Spleen (tissue), 11 donors: ENCODE measurements at regions not wholly inside any gene's neighbourhood (a gene's known extent, or its start where the extent isn't known, plus 50 kb on each side); places are given as distances from the start of the nearest gene placed in this dataset.

Experiments
- DNase-seq: peaks from one replicate; pipeline ENCODE4 v3.0.0-alpha.2; 2020
- H3K27ac ChIP-seq, 8 donors: fragments of 200-600 bp; sonication (generic) in 7 of 8; 1 replicate in 4 of 8; 2 replicates in 4 of 8; pipeline versions ENCODE4 v1.5.0 to v1.8.0; 2016 to 2021; ENCODE audit warnings: inconsistent platforms in 4 of 8, mild to moderate bottlenecking in 4 of 8, moderate library complexity in 1 of 8
- H3K27me3 ChIP-seq, 7 donors: fragments of 200-600 bp; sonication (generic) in 6 of 7; replicated peaks in 1 of 7; 1 replicate in 4 of 7; 2 replicates in 3 of 7; pipeline versions ENCODE4 v1.5.0 to v1.8.0; 2016 to 2021; ENCODE audit warnings: inconsistent platforms in 3 of 7, mild to moderate bottlenecking in 1 of 7
- H3K36me3 ChIP-seq, 6 donors: fragments of 200-600 bp; sonication (generic) in 5 of 6; 1 replicate in 4 of 6; 2 replicates in 2 of 6; pipeline versions ENCODE4 v1.5.0 to v1.8.0; 2016 to 2021; ENCODE audit warnings: inconsistent platforms in 2 of 6
- H3K4me1 ChIP-seq, 6 donors: fragments of 200-600 bp; sonication (generic) in 5 of 6; 1 replicate in 3 of 6; 2 replicates in 3 of 6; pipeline versions ENCODE4 v1.5.0 to v1.8.0; 2016 to 2021; ENCODE audit warnings: inconsistent platforms in 3 of 6
- H3K4me3 ChIP-seq, 8 donors: fragments of 200-600 bp; sonication (generic) in 7 of 8; 1 replicate in 4 of 8; 2 replicates in 4 of 8; pipeline versions ENCODE4 v1.5.0 to v1.8.0; 2016 to 2021; ENCODE audit warnings: inconsistent platforms in 4 of 8, mild to moderate bottlenecking in 4 of 8, moderate library complexity in 2 of 8
- H3K9me3 ChIP-seq, 8 donors: fragments of 200-600 bp; sonication (generic) in 7 of 8; 1 replicate in 4 of 8; 2 replicates in 4 of 8; pipeline versions ENCODE4 v1.5.0 to v1.8.0; 2016 to 2021; ENCODE audit warnings: inconsistent platforms in 4 of 8
- CTCF ChIP-seq, 11 experiments: fragments of 200-600 bp in 7 of 11; fragments of 450-650 bp in 4 of 11; sonication (generic) in 4 of 11; IDR thresholded peaks in 8 of 11; conservative IDR thresholded peaks in 3 of 11; 1 replicate in 7 of 11; 2 replicates in 4 of 11; pipeline versions ENCODE4 v1.4.0 to v1.8.0; 2016 to 2021; ENCODE audit warnings: antibody characterized with exemption in 11 of 11, inconsistent platforms in 4 of 11, mild to moderate bottlenecking in 1 of 11
- POLR2A ChIP-seq, 3 donors: fragments of 450-650 bp; IDR thresholded peaks; one replicate each; pipeline ENCODE4 v1.5.1; 2017; ENCODE audit warnings: antibody characterized with exemption in 3 of 3, mild to moderate bottlenecking in 1 of 3
- POLR2AphosphoS5 ChIP-seq, 3 donors: sonication (generic); formaldehyde crosslinking; IDR thresholded peaks; one replicate each; pipeline ENCODE4 v1.5.1; 2017; ENCODE audit warnings: antibody characterized with exemption in 3 of 3
- WGBS, 5 donors: extraction: QIAGEN DNeasy Blood & Tissue Kit in 3 of 5; methylation state at CpG; one replicate each; pipeline versions ENCODE4 v1.1.5 to v1.1.7; 2013 to 2018; 5-methylcytosine and 5-hydroxymethylcytosine counted together
- intact Hi-C: fragments of 100-400 bp; cut with DNase I; formaldehyde crosslinking; loops from one replicate; pipeline ENCODE4 v1.15.0; 2023; ENCODE audit warnings: low total_unique reads
- donor health status: healthy with polysubstance abuse.
- donor health status: DM: no; HTN: no; CAD: no; lungs with moderate emphysema.
- donor health status: DM: no; HTN: no; CAD: no.
- donor health status: Bipolar disorder and iron deficiency.
- donor health status: healthy.
- donor health status: DM: no; HTN: no; CAD: no.
- donor health status: DM: yes; HTN: yes; CAD: no.

GRCh38 chr1:228818296-228818695, 83.0 kb downstream of the RHOU start:
- no peak overlapping the region for H3K4me3 ChIP-seq
- intact Hi-C loops = no loop called here
- WGBS, 5 donors = 83 to 89% (median 85%) methylated on average over 3 to 7 of the region's 7 CpGs
- no peaks in the 10 kb centered on the region for H3K36me3 ChIP-seq
- no peak for TF ChIP-seq POLR2AphosphoS5 (IDR thresholded peaks at IDR 0.05)
- no peak for TF ChIP-seq POLR2A (IDR thresholded peaks at IDR 0.05)
- no peak for TF ChIP-seq CTCF (IDR thresholded peaks at IDR 0.05 in 8 of 11, conservative IDR thresholded peaks at IDR 0.05 in 3 of 11)
- H3K4me1 ChIP-seq = no peaks in the 10 kb centered on the region
- DNase-seq = no peak
- no peak overlapping the region for H3K27ac ChIP-seq
- H3K9me3 ChIP-seq = no peaks in the 10 kb centered on the region
- H3K27me3 ChIP-seq = no peaks in the 10 kb centered on the region

- no peaks in the 10 kb centered on the region for H3K4me1 ChIP-seq
- no peaks in the 10 kb centered on the region for H3K27me3 ChIP-seq
- TF ChIP-seq CTCF (IDR thresholded peaks at IDR 0.05 in 8 of 11, conservative IDR thresholded peaks at IDR 0.05 in 3 of 11) (no peak), POLR2A (IDR thresholded peaks at IDR 0.05) (no peak), POLR2AphosphoS5 (IDR thresholded peaks at IDR 0.05) (no peak)
- H3K27ac ChIP-seq = no peak overlapping the region
- no peaks in the 10 kb centered on the region for H3K9me3 ChIP-seq
- no peak overlapping the region for H3K4me3 ChIP-seq
- WGBS, 5 donors = 82 to 89% (median 85%) methylated on average over 5 to 6 of the region's 6 CpGs
- intact Hi-C loops = no loop called here
- H3K36me3 ChIP-seq = no peaks in the 10 kb centered on the region
- DNase-seq = no peak
Measured at GRCh38 chr1:228818928-228819630, 83.8 kb downstream of the RHOU start.

GRCh38 chr1:228821252-228821651, 86.0 kb downstream of the RHOU start:
- TF ChIP-seq CTCF (IDR thresholded peaks at IDR 0.05 in 8 of 11, conservative IDR thresholded peaks at IDR 0.05 in 3 of 11) (no peak), POLR2AphosphoS5 (IDR thresholded peaks at IDR 0.05) (no peak), POLR2A (IDR thresholded peaks at IDR 0.05) (no peak)
- H3K4me1 ChIP-seq = peaks cover 0 to 6% (median 5%) of the 10 kb centered on the region in 6 donors

GRCh38 chr1:228823200-228823599, 87.9 kb downstream of the RHOU start:
- WGBS, 5 donors = 92 to 94% (median 93%) methylated on average over 3 of the region's 3 CpGs

More at GRCh38 chr1:228821252-228821651, 86.0 kb downstream of the RHOU start:
- no peaks in the 10 kb centered on the region for H3K36me3 ChIP-seq
- no peaks in the 10 kb centered on the region for H3K9me3 ChIP-seq
- no peak overlapping the region for H3K4me3 ChIP-seq
- 72 to 92% (median 76%) methylated on average over 2 of the region's 2 CpGs for WGBS, 5 donors
- intact Hi-C loops = no loop called here
- no peaks in the 10 kb centered on the region for H3K27me3 ChIP-seq
- DNase-seq = no peak
- no peak overlapping the region for H3K27ac ChIP-seq

More at GRCh38 chr1:228823200-228823599, 87.9 kb downstream of the RHOU start:
- no peak overlapping the region for H3K4me3 ChIP-seq
- H3K27ac ChIP-seq = no peak overlapping the region
- no peaks in the 10 kb centered on the region for H3K9me3 ChIP-seq
- TF ChIP-seq POLR2A (IDR thresholded peaks at IDR 0.05) (no peak), CTCF (IDR thresholded peaks at IDR 0.05 in 8 of 11, conservative IDR thresholded peaks at IDR 0.05 in 3 of 11) (no peak), POLR2AphosphoS5 (IDR thresholded peaks at IDR 0.05) (no peak)
- H3K4me1 ChIP-seq = peaks cover 4 to 19% (median 12%) of the 10 kb centered on the region in 6 donors
- no peak for DNase-seq
- H3K27me3 ChIP-seq = peaks cover 0 to 12% (median 0%) of the 10 kb centered on the region in 7 donors
- intact Hi-C loops = no loop called here
- no peaks in the 10 kb centered on the region for H3K36me3 ChIP-seq
